Stimulated activated CD4-positive, alpha-beta T cell treated with anti-CD3 and anti-CD28 coated beads, Interleukin-1b, Interleukin-23, amount 100 ng/mL, for 24 hours (primary cell): ENCODE measurements at regions not wholly inside any gene's neighbourhood (a gene's known extent, or its start where the extent isn't known, plus 50 kb on each side); places are given as distances from the start of the nearest gene placed in this dataset.
A peak's percentile ranks its signal among the peaks of the same experiment; 100 is the strongest.

ENCODE experiments used
- DNase-seq, 4 experiments: peaks; one replicate each; pipeline ENCODE4 v3.0.0-alpha.2; 2020; ENCODE audit warnings: low read depth in 4 of 4, low spot score in 1 of 4

DNA sequence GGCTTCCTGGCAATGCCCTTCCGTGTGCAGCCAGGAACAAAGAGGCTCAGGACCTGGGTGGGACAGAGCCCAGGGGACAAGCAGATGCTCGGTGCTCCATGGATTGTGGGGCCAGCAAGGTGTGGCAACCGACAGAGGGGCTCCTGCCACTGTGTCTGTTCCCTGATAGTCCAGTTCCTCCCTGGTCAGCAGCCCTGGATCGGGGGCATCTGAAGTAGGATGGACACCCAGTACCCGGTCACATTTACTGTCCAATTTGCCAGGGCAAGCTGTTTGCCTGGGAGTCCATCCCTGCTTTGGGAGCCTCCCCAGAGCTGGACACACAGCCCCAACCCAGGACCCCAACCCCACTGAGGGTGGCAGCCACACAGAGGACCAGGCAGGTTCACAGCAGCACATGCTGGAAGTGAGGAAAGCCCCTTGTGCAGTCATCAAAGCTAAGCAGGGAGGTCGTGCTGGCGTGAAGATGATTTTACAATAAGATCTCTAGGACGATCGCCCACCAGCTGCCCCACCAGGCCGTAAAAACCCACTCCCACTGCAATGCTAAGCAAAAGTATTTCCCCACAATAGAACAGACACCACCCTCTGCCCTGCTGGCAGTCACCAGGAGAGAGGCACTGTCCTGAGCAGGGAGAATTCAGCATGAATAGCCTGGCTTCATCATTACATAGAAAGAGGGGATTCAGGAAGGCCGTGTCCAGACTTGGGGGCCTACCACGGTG, 141.7 kb downstream of the NDUFA10 start:
- DNase-seq = no peak

DNA sequence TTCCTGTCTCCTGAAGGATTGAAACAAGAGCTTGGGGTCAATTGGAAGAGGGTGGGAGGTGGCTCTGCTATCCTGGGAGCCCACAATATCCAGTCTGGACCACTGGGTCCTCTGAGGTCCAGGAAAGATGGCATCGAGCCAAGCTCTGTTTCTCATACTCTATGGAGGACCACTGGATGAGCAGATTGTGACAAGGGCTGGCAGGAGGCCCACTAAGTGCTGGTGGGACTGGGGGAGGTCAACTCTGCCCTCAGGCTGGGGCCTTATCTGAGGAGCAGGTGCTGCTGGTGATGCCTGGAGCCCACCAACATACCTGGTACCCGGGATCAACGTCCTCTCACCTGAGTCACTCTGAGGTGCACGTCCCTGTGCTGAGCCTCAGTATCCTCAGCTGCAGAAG, 142.4 kb downstream of the NDUFA10 start:
- no peak for DNase-seq

DNA sequence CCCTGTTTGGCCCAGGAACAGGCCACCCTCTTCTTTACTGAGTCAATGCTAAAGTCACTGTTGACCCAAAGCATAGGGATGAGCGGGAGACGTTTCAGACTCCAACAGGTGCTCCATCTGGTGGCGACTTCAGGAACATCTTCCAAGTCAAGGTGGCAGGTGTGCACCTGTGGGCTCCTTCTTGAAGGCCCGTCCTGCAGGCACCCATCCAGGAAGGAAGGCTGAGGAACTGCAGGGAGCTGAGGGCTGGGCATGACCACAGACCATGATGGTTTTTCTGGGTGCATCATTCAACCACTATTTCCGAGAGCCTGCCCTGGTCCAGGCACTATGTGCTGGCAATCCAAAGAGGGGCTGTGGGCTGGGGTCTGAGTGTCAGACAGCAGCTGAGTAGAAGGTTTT, 142.8 kb downstream of the NDUFA10 start:
- DNase-seq = peak; percentile 17 to 45 (median 34)

DNA sequence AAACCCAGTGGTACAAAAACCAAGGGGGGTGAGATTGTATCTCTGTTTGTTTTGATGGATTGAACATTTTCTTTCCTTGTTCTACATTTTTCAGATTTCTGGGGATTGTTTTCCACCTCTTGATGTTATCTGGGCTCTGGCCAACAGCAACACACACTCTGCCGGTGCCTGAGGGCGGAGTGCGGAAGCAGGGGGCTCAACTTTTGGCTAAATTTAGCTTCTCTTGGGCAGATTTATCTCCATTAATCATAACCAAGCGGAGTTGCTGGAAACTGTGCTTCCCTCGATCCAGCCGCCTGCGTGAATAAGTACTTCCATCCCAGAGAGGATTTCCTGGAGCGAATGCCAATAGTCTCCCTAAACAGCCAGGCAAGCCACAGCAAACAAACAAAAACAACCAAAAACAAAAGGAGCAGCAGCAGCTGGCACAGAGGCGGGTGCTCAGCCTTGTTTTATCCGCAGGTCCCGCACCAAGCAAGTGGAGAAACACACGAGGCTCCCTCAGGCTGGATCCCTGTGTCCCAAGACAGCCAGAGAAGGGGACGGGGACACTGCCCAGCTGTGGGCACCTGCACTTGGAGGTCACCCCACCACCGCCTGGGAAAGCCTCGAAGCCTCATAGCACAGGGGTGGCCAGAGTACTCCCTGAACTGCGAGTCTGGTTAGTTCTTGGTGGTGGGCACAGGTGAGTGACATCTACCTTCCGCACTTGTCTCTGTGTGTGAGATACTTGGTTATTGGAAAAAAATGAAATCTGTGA, 143.4 kb downstream of the NDUFA10 start:
- no peak for DNase-seq

DNA sequence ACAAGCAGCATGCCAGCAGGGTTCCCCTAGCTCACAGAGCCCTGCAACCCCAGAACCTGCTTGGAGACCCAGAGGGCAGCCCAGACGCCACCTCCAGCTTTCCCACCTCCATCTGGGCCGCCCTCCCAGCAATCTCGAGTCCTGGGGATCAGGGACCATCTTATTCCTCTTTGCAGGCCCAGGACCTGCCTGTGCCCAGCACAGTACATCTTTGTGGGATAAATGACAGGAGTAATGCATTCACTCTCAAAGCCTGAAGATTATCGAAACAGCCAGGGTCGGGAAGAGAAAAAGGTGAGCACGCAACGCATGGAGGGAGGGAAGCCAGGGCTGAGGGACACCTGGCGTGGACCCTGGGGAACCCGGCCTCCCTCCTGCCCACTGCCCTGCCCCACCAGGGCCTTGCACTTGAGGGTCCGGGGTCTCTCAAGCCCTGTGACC, 144.1 kb downstream of the NDUFA10 start:
- no peak for DNase-seq

DNA sequence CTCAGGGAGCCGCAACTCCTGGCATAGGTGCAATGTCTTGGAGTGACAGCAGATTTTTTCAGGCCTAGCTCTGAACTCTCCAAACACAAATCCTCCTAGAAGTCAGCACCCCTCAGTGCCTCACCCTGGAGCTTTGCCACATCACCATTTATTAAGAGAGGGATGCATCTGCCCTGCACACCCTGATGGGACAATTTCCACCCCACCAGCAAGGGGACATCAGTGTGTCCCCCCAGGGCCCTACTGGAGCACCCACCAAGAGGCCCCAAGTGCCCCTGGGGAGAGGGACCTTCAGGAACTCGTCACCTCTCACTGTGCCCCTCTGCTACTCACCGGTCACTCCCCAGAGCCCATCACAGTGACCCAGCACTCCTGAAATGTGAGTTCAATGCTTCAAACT, 144.7 kb downstream of the NDUFA10 start:
- no peak for DNase-seq

DNA sequence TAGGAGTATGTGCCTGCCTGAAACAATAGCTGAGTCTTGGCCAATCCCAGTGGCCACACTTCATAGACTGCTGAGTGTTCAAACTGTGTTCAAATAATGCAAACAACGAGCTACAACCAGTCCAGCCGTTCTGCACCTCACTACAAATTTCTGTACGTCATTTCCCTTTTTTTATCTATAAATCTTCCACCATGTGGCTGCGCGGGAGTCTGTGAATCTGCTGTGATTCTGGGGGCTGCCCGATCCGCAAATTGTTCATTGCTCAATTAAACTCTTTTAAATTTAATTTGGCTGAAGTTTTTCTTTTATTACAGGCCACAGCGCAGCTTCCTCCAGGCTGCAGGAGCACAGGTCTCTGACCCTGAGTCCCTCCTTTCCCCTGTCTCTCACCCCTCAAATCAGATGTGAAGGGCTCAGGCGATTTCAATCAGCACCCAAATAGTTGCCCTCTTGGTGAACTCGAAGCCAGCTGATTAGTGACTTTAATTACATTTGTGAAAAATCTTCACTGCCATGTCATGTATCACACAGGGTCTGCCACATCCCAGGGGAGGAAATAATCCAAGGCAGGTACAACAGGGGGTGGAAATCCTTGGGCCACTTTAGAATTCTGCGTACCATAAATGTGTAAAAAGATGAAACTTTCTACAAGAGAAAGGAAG, 145.6 kb downstream of the NDUFA10 start:
- no peak for DNase-seq

DNA sequence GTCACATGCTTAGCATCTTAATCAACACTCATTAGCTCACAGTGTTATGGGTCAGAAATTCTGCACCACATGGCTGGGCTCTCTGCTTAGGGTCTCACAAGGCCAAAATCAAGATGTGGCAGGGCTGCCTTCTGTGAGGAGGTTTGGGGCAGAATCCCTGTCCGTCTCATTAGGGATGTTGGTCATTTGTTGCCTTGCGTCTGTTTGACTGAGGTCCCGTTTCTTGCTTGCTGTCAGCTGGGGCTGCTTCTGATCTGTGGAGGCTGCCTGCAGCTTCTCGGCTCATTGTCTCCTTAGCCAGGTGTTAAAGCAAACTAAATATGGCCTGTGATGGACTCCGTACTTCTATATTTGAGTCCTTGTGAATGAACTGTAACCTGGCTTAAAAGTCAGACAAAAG, 146.5 kb downstream of the NDUFA10 start:
- no peak for DNase-seq

DNA sequence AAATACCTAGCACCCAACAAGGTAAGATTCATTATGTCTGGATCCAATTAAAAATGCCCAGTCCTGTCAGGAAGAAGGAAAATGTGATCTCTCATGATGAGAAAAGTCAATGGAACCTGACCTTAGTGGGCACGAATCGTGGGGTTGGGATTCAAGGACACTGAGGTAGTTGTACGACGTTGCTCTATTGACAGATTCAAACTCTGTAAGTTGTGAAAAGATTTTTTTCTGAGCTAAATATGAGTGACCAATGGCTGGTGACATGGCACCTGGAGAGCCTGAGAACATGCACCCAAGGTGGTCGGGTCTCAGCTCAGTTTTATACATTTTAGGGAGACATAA, 148.2 kb downstream of the NDUFA10 start:
- no peak for DNase-seq

DNA sequence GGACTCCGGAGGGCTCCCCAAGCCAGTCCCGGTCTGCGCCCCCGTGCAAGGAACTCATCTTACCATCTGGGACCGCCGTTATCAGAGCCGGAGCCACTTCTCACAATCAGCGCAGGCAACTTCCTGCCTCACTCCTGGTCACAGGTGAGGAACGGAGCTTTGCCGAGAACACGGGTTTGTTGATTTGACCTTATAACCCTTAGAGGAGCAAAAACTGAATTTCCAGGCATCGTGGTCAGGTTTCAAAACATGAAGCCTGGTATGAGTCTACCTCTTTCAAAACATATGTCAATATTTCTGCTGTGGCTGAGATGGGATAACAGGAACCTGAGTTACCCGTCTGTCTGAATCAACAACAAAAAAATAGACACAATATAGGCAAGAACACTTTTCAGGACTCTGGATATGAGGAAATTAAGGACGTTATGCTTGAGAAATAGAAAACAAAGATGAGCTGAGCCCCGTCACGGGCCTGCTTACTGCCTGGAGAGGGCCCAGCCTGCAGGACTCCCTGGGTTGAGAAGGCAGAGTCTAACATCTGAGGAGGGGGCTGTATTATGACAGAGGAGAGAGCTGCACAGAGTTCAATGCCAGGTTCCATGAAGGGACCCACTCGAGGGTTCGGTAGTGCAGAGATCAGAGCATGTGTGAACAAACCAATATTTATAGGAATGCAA, 148.7 kb downstream of the NDUFA10 start:
- no peak for DNase-seq

DNA sequence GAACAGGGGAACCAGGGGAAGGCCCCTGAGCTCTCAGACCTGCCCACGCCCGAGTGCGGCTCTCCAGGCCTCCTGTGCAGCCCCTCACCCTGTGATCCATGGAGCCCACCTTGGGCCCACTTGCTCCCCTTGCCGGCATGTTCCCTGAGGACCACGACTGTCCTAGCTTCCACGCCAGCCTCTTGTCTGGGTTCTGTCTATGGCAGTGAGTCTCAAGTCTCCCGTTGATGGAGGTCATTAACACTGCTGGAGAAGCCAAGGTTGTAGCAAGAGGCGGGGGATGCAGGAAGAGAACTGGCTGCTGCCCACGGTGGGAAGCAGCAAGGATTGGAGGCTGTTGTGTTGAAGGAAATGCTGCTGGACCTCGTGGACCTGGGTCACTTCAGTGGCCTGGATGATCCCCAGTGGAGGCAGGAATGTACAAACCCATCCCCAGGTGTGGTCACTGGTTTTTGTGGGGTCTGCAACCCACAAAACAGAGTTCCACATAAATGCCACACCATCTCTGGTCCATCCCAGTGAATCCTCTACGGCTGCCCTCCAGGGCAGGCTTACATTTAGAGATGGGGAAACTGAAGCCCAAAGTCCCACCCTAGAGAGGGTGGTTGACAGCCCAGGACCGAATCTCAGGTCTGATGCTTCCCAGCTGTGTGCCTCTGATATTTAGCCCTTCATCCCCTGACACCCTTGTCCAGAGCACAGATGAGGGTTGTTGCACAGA, 150.3 kb downstream of the NDUFA10 start:
- no peak for DNase-seq

DNA sequence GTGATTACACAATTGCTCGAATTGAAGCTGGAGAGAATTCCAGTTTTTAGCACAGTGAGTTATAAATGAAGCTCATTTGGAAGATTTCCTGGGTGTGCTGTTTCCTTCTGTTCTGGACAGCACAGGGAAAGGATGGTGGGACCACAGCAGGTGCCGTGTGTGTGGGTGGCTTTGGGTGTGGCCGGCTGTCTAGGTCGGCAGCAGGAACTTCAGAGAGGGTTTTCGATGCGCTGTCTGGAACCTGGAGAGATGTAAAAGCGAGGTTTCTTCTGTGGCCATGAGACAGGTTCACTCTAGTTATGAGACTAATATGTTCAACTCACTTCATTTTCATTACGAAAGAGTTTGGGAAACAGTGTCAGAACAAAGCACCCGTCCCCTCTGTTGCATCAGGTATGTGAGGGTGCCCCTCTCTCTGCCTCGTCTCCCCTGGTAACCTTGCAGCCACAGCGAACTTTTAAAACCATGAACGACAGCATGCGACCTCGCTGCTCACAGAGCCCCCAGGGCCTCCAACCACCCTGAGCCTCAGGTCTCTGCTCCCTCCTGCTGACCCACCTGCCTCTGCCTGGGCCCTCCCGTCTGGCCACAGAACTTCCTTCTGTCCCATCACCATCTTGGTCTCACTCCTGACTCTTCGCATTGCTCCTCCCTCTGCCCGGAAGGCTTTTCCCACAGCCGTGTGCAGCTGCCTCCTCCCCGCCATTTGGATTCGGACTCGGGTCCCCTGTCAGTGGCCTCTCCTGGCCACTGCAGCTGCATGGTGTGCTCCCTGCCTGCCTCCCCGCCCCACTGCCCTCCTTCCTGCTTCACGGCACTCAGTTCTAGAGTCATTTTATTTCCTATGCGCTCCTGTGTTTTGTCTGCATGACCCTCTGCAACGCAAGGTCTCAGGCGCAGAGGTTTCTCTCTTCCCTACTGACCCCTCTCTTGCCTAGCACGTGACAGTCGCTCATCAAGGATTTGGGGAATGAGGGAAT, 151.2 kb downstream of the NDUFA10 start:
- peak in 1 of 4 experiments; percentile 7 for DNase-seq

DNA sequence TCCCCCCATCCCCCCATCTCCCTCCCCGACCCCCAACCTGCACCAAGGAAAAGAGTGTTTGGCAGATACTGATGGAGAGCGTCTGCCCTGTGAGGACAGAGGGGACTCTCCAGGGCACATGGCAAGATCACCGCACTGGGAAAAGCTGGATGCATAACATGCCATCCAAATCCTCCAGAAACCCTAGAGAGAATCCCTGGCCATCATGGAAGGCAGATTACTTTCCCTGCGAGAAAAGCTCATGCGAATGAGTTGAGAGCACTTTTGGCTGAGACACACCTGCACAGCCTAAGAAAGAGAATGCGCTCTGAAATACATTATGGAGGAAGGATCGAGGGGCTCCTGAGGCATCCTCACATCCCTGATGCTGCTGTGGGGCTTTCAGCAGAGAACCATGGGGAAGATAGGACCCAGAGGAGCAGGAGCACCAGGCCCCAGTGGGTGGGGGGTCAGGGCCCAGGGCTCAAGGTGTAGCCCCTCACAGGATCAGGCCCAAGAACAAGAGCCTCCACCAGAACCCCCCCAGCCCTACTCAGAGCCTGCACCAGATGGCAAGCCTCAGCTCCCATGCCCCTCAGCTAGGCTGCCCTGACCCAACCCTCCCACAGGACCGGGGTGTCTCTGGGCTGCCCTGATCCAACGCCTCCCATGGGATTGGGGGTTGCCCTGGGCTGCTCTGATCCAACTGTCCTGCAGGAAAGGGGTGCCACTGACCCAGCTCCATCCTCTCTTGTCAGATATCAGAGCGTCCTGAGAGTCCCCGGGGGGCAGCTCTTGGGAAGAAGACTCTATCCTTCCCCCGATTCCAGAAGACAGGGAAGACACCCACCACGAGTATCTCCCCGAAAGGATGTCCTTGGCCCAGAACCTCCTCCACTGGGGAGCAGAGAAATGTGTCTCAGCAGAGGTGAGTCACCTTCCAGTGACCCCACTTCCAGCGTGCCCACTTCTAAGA, 153.4 kb downstream of the NDUFA10 start:
- no peak for DNase-seq

DNA sequence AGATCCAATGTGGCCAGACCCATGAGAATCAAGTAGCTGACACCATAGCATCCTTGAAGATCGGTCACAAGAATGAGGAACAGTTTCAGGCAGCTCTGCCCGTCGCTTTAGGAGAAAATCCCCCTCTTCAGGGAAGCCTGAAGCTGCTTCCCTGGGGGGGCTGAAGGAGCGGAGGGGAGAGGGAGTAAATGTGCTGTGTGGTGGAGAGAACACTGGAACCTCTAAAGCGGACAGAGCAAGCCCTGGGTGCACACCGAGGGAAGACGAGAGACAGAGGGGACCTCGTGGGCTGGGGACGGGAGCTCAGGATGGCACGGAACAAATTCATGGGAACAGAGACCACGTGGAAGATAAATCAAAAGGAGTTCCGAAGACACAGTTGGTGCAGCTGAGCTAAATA, 154.3 kb downstream of the NDUFA10 start:
- DNase-seq = no peak

DNA sequence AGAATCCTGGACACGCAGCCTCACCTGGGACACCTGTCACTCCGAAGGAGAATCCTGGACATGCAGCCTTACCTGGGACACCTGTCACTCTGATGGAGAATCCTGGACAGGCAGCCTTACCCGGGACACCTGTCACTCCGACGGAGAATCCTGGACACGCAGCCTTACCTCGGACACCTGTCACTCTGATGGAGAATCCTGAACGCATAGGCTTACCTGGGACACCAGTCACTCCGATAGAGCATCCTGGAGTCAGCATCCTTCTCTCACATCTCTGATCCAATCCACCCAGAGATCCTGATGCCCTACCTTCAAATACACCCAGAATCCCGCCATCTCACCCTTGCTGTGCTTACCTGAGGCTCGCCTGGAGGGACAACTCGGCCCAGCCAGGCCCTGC, 154.9 kb downstream of the NDUFA10 start:
- no peak for DNase-seq

DNA sequence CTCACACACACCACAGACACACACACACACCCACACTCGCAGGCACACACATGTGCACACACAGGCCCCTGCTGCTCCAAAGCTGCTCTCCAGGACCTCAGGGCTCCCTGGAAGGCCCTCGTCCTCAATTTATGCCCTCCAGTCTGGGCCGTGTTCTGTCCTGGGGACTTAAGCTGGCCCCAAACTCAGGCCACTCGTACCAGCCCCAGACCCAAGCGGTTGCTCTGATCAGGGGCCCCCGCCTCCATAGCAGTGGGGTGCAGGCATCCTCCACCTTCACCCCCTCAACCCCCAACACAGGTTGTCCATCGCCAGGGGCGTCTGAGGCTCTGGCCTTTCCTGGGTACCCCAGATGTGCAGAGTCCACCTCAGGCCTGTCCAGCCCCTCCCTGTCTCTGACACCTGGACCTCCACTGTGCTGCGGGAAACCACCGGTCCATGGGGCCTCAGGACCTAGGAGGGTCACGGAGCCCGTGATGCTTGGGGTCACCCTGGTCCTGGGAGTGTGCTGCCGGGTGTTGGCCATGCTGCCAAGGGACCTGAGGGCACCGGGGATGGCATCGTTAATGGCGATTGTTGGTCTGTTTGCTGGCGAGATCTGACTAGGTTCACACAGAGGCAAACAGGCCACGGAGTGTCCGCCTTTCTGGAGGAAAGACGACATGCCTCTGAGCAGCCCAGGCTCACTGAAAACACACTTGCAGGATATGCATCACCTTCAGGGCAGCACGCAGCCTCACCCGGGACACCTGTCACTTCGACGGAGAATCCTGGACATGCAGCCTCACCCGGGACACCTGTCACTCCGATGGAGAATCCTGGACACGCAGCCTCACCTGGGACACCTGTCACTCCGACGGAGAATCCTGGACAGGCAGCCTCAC, 155.6 kb downstream of the NDUFA10 start:
- DNase-seq = no peak

DNA sequence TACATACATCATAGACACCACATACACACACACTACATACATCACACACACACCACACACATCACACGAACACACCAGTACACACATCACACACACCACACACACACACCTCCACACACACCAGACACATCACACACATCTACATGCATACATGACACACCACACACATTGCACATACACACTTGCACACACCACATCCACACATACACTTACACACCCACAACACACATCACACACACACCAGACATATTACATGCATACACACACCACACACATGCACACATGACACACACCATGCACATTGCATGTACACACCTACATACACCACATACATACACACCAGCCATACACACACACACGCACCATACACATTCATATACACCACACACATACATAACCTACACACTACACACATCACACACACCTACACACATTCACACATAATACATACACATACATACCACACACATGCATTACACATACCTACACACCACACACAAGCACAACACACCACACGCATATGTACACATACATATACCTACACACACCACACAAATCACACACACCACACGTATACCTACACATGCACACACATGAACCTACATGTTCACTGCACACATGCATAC, 156.5 kb downstream of the NDUFA10 start:
- DNase-seq = no peak
